Endodermal cell (in vitro differentiated cells): ENCODE measurements at regions not wholly inside any gene's neighbourhood (a gene's known extent, or its start where the extent isn't known, plus 50 kb on each side); places are given as distances from the start of the nearest gene placed in this dataset.

ENCODE experiments used
- DNase-seq: peaks from one replicate; pipeline ENCODE4 v3.0.0-alpha.2; 2017
- H3K27ac ChIP-seq: 2 replicates; pipeline ENCODE4 v1.5.1; 2013; ENCODE audit warnings: mild to moderate bottlenecking, low read depth, low read length, moderate library complexity
- H3K27me3 ChIP-seq: 2 replicates; pipeline ENCODE4 v1.6.1; 2013; ENCODE audit warnings: mild to moderate bottlenecking, low read length, moderate library complexity; ENCODE audit not compliant: insufficient read depth, control insufficient read depth, poor library complexity, severe bottlenecking
- H3K36me3 ChIP-seq: 2 replicates; pipeline ENCODE4 v1.7.0; 2013; ENCODE audit warnings: mild to moderate bottlenecking, low read length, moderate library complexity; ENCODE audit not compliant: control insufficient read depth, insufficient read depth
- H3K4me1 ChIP-seq: one replicate; pipeline ENCODE4 v1.7.0; 2013; ENCODE audit warnings: low read length; ENCODE audit not compliant: control insufficient read depth, insufficient read depth
- H3K4me3 ChIP-seq: 2 replicates; pipeline ENCODE4 v1.5.1; 2013; ENCODE audit warnings: mild to moderate bottlenecking, low read length, moderate library complexity
- H3K9ac ChIP-seq: 2 replicates; pipeline ENCODE4 v1.6.1; 2013; ENCODE audit warnings: mild to moderate bottlenecking, low read length, moderate library complexity; ENCODE audit not compliant: poor library complexity, severe bottlenecking; ENCODE audit errors: extremely low read depth
- H3K9me3 ChIP-seq: 2 replicates; pipeline ENCODE4 v1.6.1; 2013; ENCODE audit warnings: mild to moderate bottlenecking, low read length, moderate library complexity; ENCODE audit not compliant: control insufficient read depth
- H3K27ac Mint-ChIP-seq: 2 replicates; pipeline ENCODE4 v1.8.0; 2020; ENCODE audit warnings: mixed read lengths
- H3K27me3 Mint-ChIP-seq: 2 replicates; pipeline ENCODE4 v1.8.0; 2021; ENCODE audit warnings: mild to moderate bottlenecking, mixed read lengths; ENCODE audit not compliant: insufficient read depth
- H3K36me3 Mint-ChIP-seq: 2 replicates; pipeline ENCODE4 v1.8.0; 2020; ENCODE audit warnings: low read depth, mixed read lengths
- H3K4me1 Mint-ChIP-seq: 2 replicates; pipeline ENCODE4 v1.8.0; 2020; ENCODE audit warnings: mixed read lengths
- H3K4me3 Mint-ChIP-seq: 2 replicates; pipeline ENCODE4 v1.8.0; 2020; ENCODE audit warnings: mild to moderate bottlenecking, moderate library complexity, mixed read lengths
- H3K9me3 Mint-ChIP-seq: 2 replicates; pipeline ENCODE4 v1.8.0; 2020; ENCODE audit warnings: mild to moderate bottlenecking, mixed read lengths
- WGBS, 2 experiments: methylation state at CpG; one replicate each; pipeline versions ENCODE4 v1.1.5 to v1.1.7; 2013; ENCODE audit warnings: missing lambda C conversion rate in 2 of 2, mixed read lengths in 1 of 2; ENCODE audit not compliant: insufficient coverage in 1 of 2, insufficient read length in 1 of 2; 5-methylcytosine and 5-hydroxymethylcytosine counted together
- TF ChIP-seq, protein P1 (sequence below): fragments of 200-600 bp; sonication (generic); conservative IDR thresholded peaks from 2 replicates; pipeline ENCODE4 v1.5.0; 2021; ENCODE audit warnings: antibody characterized with exemption, mild to moderate bottlenecking

DNA sequence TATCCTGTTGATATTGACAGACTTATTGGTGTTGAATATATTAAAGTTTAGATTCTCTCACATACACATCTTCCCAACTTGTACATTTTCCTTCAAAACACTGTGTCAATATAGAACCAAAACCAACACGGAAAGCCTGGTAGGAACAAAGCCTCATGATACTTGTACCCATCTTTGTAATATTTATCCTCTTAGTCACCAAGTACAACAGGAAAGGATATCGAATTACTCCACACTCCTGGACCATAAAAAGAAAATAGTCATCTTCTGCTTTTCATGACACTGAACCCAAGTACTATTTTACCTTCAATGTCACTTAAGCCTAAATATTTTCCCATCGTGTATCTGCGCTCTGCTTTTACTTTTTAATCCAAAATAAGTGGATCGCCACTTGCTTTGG lies 702.9 kb upstream of the PCDH9 start:
- no peaks in the 10 kb centered on the region for H3K4me1 Mint-ChIP-seq
- H3K27ac Mint-ChIP-seq, result no peak overlapping the region
- no peak for DNase-seq
- Histone ChIP-seq H3K4me1 (no peaks in the 10 kb centered on the region), H3K9me3 (no peaks in the 10 kb centered on the region), H3K9ac (no peak overlapping the region), H3K4me3 (no peak overlapping the region), H3K27ac (no peak overlapping the region), H3K27me3 (no peaks in the 10 kb centered on the region), H3K36me3 (no peaks in the 10 kb centered on the region)
- H3K27me3 Mint-ChIP-seq, result no peaks in the 10 kb centered on the region
- H3K4me3 Mint-ChIP-seq, result no peak overlapping the region
- TF ChIP-seq, protein P1, sequence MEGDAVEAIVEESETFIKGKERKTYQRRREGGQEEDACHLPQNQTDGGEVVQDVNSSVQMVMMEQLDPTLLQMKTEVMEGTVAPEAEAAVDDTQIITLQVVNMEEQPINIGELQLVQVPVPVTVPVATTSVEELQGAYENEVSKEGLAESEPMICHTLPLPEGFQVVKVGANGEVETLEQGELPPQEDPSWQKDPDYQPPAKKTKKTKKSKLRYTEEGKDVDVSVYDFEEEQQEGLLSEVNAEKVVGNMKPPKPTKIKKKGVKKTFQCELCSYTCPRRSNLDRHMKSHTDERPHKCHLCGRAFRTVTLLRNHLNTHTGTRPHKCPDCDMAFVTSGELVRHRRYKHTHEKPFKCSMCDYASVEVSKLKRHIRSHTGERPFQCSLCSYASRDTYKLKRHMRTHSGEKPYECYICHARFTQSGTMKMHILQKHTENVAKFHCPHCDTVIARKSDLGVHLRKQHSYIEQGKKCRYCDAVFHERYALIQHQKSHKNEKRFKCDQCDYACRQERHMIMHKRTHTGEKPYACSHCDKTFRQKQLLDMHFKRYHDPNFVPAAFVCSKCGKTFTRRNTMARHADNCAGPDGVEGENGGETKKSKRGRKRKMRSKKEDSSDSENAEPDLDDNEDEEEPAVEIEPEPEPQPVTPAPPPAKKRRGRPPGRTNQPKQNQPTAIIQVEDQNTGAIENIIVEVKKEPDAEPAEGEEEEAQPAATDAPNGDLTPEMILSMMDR, result no peak
- H3K36me3 Mint-ChIP-seq, result no peaks in the 10 kb centered on the region
- H3K9me3 Mint-ChIP-seq, result no peaks in the 10 kb centered on the region
- WGBS, 2 experiments, result 88 to 93% methylated on average over 2 to 5 of the region's 5 CpGs

DNA sequence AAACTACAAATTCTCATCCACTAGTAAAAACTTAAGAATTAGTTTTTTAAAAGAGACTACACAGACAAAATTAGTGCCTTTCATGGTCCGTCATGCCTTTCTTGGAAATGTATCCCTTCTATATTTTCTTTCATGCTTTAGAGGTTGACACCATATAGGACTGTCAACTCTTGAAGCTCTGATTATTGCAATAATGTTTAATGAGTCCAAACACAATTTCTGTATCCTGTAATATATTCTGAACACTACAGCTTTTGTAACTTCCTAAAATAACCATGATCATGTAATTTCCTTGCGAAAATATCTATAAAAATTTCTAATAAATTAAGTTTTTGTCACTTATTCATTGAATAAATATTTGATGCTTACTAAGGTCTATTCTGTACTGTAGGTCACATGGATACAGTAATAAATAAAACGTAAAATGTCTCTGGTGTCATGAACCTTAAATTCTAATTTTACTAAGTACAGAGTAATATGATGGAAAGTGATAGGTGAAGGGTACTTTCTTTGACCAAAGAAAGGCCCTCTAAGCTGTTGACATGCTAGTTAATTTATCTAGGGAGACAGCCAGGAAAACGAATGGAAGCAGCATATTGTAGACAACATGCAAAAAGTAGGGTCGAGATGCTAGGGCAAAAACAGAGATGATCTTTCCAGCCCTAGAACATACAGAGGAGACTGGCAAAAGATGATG lies 687.3 kb upstream of the PCDH9 start:
- DNase-seq, result no peak
- H3K36me3 ChIP-seq, result no peaks in the 10 kb centered on the region
- H3K27me3 ChIP-seq, result no peaks in the 10 kb centered on the region
- H3K4me1 Mint-ChIP-seq, result no peaks in the 10 kb centered on the region
- H3K4me3 ChIP-seq, result no peak overlapping the region
- H3K9me3 ChIP-seq, result no peaks in the 10 kb centered on the region
- no peak overlapping the region for H3K27ac ChIP-seq
- no peaks in the 10 kb centered on the region for H3K4me1 ChIP-seq
- no peaks in the 10 kb centered on the region for H3K36me3 Mint-ChIP-seq
- 85 to 100% methylated on average over 2 to 4 of the region's 5 CpGs for WGBS, 2 experiments
- peaks cover 1% of the 10 kb centered on the region for H3K27me3 Mint-ChIP-seq
- no peak overlapping the region for H3K4me3 Mint-ChIP-seq
- no peaks in the 10 kb centered on the region for H3K9me3 Mint-ChIP-seq
- H3K9ac ChIP-seq, result no peak overlapping the region
- no peak overlapping the region for H3K27ac Mint-ChIP-seq
- TF ChIP-seq, protein P1, result no peak

DNA sequence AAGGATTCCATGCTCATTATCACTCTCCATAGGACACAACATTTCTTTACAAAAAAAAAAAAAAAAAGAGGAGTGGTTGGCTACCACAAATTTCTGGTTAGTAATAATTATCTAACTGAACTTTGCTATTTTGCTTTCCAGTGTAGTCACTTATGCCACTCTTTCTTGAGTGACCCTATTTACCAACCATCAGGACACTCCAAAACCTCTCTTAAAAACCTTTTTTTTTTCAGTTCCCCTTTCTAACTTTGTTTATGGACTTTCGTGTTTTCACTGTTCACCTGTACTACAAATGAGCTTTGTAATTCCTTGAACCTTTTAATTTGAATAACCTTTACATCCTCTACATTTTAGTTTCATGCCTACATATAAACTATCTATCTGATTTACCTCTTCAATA lies 686.5 kb upstream of the PCDH9 start:
- H3K36me3 ChIP-seq, result no peaks in the 10 kb centered on the region
- DNase-seq, result no peak
- Mint-ChIP-seq H3K27me3 (peaks cover 1% of the 10 kb centered on the region), H3K4me3 (no peak overlapping the region), H3K9me3 (no peaks in the 10 kb centered on the region), H3K36me3 (no peaks in the 10 kb centered on the region), H3K27ac (no peak overlapping the region), H3K4me1 (no peaks in the 10 kb centered on the region)
- H3K27me3 ChIP-seq, result no peaks in the 10 kb centered on the region
- no peaks in the 10 kb centered on the region for H3K9me3 ChIP-seq
- whole genome bisulfite sequencing, 2 experiments, result 90 to 92% methylated on average over 1 of the region's 1 CpG
- H3K27ac ChIP-seq, result no peak overlapping the region
- TF ChIP-seq, protein P1, result no peak
- no peak overlapping the region for H3K4me3 ChIP-seq
- no peak overlapping the region for H3K9ac ChIP-seq
- no peaks in the 10 kb centered on the region for H3K4me1 ChIP-seq
